ENCODE measurements at regions not wholly inside any gene's neighbourhood (a gene's known extent, or its start where the extent isn't known, plus 50 kb on each side); places are given as distances from the start of the nearest gene placed in this dataset.

DNA sequence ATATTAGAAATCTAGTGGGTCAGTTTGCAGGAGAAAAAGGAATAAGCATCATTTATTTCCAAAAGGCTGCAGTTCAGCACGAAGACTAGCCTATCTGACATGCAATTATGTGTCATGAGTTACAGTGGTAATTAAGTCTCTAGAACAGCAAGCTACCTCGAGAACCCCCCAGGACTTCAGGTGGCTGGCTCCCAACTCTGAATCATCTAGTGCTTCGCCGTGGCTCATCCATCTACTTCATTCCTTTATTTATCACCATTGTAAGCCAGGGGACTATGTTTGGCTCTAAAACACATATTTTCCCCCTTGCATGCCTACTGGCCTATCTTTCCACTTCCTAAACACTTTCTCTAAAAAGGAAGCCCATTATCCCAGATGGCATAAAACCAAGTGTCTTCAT, 121.6 kb downstream of the TXNL1 start:
- intact Hi-C loops (cut with DNase I) = no loop called here
- peak; percentile 56 to 79 for DNase-seq
- peak in 1 of 4 donors; percentile 49 for ATAC-seq
- Histone ChIP-seq H3K27me3 (ENCODE audit: insufficient read depth in 3 of 3, low read length in 2 of 3) (no peaks in the 10 kb centered on the region), H3K9me3 (no peaks in the 10 kb centered on the region), H3K4me3 (no peak overlapping the region), H3K4me1 (no peaks in the 10 kb centered on the region), H3K27ac (no peak overlapping the region), H3K36me3 (ENCODE audit: insufficient read depth in 1 of 2, low read depth in 1 of 2) (no peaks in the 10 kb centered on the region)
- TF ChIP-seq, protein P1, sequence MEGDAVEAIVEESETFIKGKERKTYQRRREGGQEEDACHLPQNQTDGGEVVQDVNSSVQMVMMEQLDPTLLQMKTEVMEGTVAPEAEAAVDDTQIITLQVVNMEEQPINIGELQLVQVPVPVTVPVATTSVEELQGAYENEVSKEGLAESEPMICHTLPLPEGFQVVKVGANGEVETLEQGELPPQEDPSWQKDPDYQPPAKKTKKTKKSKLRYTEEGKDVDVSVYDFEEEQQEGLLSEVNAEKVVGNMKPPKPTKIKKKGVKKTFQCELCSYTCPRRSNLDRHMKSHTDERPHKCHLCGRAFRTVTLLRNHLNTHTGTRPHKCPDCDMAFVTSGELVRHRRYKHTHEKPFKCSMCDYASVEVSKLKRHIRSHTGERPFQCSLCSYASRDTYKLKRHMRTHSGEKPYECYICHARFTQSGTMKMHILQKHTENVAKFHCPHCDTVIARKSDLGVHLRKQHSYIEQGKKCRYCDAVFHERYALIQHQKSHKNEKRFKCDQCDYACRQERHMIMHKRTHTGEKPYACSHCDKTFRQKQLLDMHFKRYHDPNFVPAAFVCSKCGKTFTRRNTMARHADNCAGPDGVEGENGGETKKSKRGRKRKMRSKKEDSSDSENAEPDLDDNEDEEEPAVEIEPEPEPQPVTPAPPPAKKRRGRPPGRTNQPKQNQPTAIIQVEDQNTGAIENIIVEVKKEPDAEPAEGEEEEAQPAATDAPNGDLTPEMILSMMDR (IDR thresholded peaks at IDR 0.05) = no peak
- WGBS, 3 donors = 43 to 67% (median 58%) methylated on average over 4 of the region's 4 CpGs

DNA sequence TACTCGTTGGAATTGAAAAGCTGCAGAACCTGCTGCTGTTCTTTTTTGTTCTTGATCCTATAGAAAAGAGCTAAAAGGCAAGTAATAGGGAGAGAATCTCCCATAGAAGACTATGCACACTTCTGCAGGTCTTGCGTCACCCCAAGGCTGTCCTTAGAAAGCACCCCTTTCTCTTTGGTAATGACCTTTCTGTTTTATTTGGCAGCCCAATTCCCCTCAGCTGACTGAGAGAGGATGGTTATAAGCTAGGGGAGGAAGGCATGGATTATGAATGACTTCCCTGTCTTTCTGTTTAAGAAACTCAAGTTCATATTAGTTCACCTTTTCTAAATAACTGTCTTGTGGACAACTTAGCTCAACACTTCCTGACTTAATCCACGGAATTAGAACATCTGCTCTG, 122.9 kb downstream of the TXNL1 start:
- no peak for ATAC-seq
- no peaks in the 10 kb centered on the region for H3K27me3 ChIP-seq (ENCODE audit: insufficient read depth in 3 of 3, low read length in 2 of 3)
- no peaks in the 10 kb centered on the region for H3K9me3 ChIP-seq
- H3K4me1 ChIP-seq = no peaks in the 10 kb centered on the region
- intact Hi-C loops (cut with DNase I) = no loop called here
- WGBS, 3 donors = 81 to 83% (median 83%) methylated on average over 3 of the region's 3 CpGs
- TF ChIP-seq, protein P1 (IDR thresholded peaks at IDR 0.05) = no peak
- no peak for DNase-seq
- no peak overlapping the region for H3K4me3 ChIP-seq
- no peak overlapping the region for H3K27ac ChIP-seq
- H3K36me3 ChIP-seq (ENCODE audit: insufficient read depth in 1 of 2, low read depth in 1 of 2) = no peaks in the 10 kb centered on the region

DNA sequence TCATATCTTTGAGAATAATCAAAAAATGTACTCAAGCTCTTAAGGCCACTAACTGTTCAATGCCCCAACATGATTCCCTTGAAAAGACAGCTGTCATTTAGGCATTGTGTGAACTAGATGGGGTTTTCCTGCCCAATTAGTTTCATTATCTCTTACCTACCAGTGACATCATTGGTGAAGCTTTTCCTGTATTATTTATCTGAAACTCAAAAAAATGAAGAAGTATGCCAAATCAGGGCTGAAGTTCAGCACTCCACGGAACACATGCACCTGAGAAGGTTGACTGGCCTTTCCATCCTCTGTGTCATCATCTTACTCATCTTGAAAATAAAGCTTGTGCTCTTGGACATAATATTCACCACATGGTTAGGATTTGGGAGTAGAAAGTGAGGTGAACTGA, 126.4 kb downstream of the TXNL1 start:
- intact Hi-C loops (cut with DNase I) = no loop called here
- ATAC-seq (no peak), DNase-seq (no peak)
- Histone ChIP-seq H3K4me3 (no peak overlapping the region), H3K27me3 (ENCODE audit: insufficient read depth in 3 of 3, low read length in 2 of 3) (no peaks in the 10 kb centered on the region), H3K9me3 (no peaks in the 10 kb centered on the region), H3K27ac (no peak overlapping the region), H3K4me1 (no peaks in the 10 kb centered on the region), H3K36me3 (ENCODE audit: insufficient read depth in 1 of 2, low read depth in 1 of 2) (no peaks in the 10 kb centered on the region)
- 75 to 85% (median 78%) methylated on average over 1 of the region's 1 CpG for WGBS, 3 donors
- TF ChIP-seq, protein P1 (IDR thresholded peaks at IDR 0.05) = no peak

DNA sequence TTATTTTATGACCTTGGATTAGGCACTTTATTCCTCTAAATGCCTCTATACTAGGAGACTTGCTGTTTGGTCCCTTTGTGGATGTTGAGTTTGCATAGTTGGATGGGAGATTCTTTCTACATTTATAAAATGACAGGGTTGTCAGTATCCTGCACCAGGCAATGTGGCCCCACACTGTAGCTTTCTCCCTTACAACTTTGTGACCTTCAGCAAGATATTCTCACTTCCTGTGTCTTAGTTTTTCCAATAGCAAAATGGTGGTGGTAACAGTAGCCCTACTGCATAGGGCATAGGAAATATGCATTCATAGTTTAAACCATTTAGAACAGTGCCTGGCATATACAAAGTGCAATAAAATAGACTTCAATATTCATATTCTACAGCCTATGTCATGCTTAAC, 128.3 kb downstream of the TXNL1 start:
- ATAC-seq = no peak
- intact Hi-C loops (cut with DNase I) = no loop called here
- H3K4me1 ChIP-seq = no peaks in the 10 kb centered on the region
- no peak overlapping the region for H3K4me3 ChIP-seq
- H3K27me3 ChIP-seq (ENCODE audit: insufficient read depth in 3 of 3, low read length in 2 of 3) = no peaks in the 10 kb centered on the region
- H3K27ac ChIP-seq = no peak overlapping the region
- no peaks in the 10 kb centered on the region for H3K36me3 ChIP-seq (ENCODE audit: insufficient read depth in 1 of 2, low read depth in 1 of 2)
- TF ChIP-seq, protein P1 (IDR thresholded peaks at IDR 0.05) = no peak
- DNase-seq = no peak
- H3K9me3 ChIP-seq = no peaks in the 10 kb centered on the region

DNA sequence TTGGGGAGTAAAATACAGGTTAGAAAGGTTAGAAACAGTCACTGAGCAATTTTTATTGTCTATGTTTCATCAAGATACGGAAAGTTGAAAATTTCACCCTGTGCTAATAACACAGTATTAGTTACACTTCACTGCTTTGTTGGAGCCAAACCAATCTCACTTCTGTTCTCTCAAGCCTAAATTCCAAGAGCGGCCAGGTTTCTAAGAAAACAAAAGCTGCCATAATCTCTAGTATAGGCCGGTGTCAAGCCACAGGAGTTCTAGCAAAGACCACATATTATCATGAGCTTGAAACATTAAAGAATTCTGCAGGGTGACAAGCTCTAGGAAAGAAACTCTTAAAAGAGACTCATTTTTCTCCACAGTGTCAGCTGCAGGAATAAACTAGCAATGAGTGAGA, 128.7 kb downstream of the TXNL1 start:
- WGBS, 3 donors = 36 to 56% (median 39%) methylated on average over 3 of the region's 3 CpGs
- Histone ChIP-seq H3K9me3 (no peaks in the 10 kb centered on the region), H3K4me3 (no peak overlapping the region), H3K36me3 (ENCODE audit: insufficient read depth in 1 of 2, low read depth in 1 of 2) (no peaks in the 10 kb centered on the region), H3K4me1 (no peaks in the 10 kb centered on the region), H3K27ac (no peak overlapping the region), H3K27me3 (ENCODE audit: insufficient read depth in 3 of 3, low read length in 2 of 3) (no peaks in the 10 kb centered on the region)
- TF ChIP-seq, protein P1 (IDR thresholded peaks at IDR 0.05) = no peak
- DNase-seq (no peak), ATAC-seq (no peak)
- intact Hi-C loops (cut with DNase I) = no loop called here

All from psoas muscle (tissue), 7 donors.